WTC11 (cell line): ENCODE measurements at regions not wholly inside any gene's neighbourhood (a gene's known extent, or its start where the extent isn't known, plus 50 kb on each side); places are given as distances from the start of the nearest gene placed in this dataset.

Experiments used
- CBFB ChIP-seq: sonication (generic); formaldehyde crosslinking; IDR thresholded peaks from 2 replicates; pipeline ENCODE4 v1.8.1; 2022; ENCODE audit warnings: mild to moderate bottlenecking, low read depth, missing genetic modification reagents
- JUN ChIP-seq: sonication (generic); formaldehyde crosslinking; IDR thresholded peaks from 2 replicates; pipeline ENCODE4 v1.8.0; 2023; ENCODE audit warnings: mild to moderate bottlenecking, missing genetic modification reagents
- MYBL2 ChIP-seq: sonication (generic); formaldehyde crosslinking; IDR thresholded peaks from 2 replicates; pipeline ENCODE4 v1.8.1; 2023; ENCODE audit warnings: mild to moderate bottlenecking, moderate library complexity, missing genetic modification reagents
- ZNF121 ChIP-seq: sonication (generic); formaldehyde crosslinking; IDR thresholded peaks from 2 replicates; pipeline ENCODE4 v1.8.0; 2023; ENCODE audit warnings: missing genetic modification reagents
- ZNF423 ChIP-seq: fragments of 250-450 bp; sonication (Bioruptor Pico); IDR thresholded peaks from 2 replicates; pipeline ENCODE4 v2.1.2; 2022; ENCODE audit warnings: mild to moderate bottlenecking, moderate library complexity
- TF ChIP-seq, protein P1 (sequence below): fragments of 200-600 bp; IDR thresholded peaks from 2 replicates; pipeline ENCODE4 v1.8.0; 2022; ENCODE audit warnings: antibody characterized with exemption
- TF ChIP-seq, protein P2 (sequence below): sonication (generic); formaldehyde crosslinking; IDR thresholded peaks from 2 replicates; pipeline ENCODE4 v1.8.1; 2023; ENCODE audit warnings: mild to moderate bottlenecking, missing genetic modification reagents
- TF ChIP-seq, protein P3 (sequence below): sonication (generic); formaldehyde crosslinking; IDR thresholded peaks from 2 replicates; pipeline ENCODE4 v1.8.1; 2023; ENCODE audit warnings: mild to moderate bottlenecking, missing genetic modification reagents, borderline replicate concordance
- TF ChIP-seq, protein P4 (sequence below): sonication (generic); formaldehyde crosslinking; IDR thresholded peaks from 2 replicates; pipeline ENCODE4 v1.8.1; 2022; ENCODE audit warnings: low read depth, missing genetic modification reagents, borderline replicate concordance

DNA sequence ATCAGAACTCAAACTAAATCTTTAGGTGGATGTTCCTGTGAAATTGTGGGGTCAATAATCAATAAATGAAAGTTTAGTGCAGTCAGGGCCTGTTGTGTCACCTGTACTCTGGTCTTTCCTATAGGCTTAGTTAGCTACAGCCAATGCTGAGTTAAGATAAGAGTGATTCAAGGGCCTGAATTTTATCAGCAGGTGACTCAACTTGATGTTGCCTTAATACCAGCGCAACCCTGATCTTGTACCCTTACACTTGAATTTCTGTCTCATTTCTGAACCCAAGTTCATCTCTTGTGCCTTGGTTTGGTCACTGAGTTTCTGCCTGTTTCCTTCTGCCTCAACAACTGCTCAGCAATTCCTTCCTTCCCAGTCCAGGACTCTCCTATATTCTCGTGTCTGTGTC lies 157.0 kb upstream of the E2F7 start:
- TF ChIP-seq, protein P1, sequence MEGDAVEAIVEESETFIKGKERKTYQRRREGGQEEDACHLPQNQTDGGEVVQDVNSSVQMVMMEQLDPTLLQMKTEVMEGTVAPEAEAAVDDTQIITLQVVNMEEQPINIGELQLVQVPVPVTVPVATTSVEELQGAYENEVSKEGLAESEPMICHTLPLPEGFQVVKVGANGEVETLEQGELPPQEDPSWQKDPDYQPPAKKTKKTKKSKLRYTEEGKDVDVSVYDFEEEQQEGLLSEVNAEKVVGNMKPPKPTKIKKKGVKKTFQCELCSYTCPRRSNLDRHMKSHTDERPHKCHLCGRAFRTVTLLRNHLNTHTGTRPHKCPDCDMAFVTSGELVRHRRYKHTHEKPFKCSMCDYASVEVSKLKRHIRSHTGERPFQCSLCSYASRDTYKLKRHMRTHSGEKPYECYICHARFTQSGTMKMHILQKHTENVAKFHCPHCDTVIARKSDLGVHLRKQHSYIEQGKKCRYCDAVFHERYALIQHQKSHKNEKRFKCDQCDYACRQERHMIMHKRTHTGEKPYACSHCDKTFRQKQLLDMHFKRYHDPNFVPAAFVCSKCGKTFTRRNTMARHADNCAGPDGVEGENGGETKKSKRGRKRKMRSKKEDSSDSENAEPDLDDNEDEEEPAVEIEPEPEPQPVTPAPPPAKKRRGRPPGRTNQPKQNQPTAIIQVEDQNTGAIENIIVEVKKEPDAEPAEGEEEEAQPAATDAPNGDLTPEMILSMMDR: no peak
- no peak for TF ChIP-seq ZNF423 (CRISPR knock-in tag)
- TF ChIP-seq MYBL2: no peak
- TF ChIP-seq, protein P2, sequence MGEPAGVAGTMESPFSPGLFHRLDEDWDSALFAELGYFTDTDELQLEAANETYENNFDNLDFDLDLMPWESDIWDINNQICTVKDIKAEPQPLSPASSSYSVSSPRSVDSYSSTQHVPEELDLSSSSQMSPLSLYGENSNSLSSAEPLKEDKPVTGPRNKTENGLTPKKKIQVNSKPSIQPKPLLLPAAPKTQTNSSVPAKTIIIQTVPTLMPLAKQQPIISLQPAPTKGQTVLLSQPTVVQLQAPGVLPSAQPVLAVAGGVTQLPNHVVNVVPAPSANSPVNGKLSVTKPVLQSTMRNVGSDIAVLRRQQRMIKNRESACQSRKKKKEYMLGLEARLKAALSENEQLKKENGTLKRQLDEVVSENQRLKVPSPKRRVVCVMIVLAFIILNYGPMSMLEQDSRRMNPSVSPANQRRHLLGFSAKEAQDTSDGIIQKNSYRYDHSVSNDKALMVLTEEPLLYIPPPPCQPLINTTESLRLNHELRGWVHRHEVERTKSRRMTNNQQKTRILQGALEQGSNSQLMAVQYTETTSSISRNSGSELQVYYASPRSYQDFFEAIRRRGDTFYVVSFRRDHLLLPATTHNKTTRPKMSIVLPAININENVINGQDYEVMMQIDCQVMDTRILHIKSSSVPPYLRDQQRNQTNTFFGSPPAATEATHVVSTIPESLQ (CRISPR knock-in tag): no peak
- no peak for TF ChIP-seq CBFB (CRISPR knock-in tag)
- TF ChIP-seq ZNF121 (CRISPR knock-in tag): no peak
- TF ChIP-seq, protein P3, sequence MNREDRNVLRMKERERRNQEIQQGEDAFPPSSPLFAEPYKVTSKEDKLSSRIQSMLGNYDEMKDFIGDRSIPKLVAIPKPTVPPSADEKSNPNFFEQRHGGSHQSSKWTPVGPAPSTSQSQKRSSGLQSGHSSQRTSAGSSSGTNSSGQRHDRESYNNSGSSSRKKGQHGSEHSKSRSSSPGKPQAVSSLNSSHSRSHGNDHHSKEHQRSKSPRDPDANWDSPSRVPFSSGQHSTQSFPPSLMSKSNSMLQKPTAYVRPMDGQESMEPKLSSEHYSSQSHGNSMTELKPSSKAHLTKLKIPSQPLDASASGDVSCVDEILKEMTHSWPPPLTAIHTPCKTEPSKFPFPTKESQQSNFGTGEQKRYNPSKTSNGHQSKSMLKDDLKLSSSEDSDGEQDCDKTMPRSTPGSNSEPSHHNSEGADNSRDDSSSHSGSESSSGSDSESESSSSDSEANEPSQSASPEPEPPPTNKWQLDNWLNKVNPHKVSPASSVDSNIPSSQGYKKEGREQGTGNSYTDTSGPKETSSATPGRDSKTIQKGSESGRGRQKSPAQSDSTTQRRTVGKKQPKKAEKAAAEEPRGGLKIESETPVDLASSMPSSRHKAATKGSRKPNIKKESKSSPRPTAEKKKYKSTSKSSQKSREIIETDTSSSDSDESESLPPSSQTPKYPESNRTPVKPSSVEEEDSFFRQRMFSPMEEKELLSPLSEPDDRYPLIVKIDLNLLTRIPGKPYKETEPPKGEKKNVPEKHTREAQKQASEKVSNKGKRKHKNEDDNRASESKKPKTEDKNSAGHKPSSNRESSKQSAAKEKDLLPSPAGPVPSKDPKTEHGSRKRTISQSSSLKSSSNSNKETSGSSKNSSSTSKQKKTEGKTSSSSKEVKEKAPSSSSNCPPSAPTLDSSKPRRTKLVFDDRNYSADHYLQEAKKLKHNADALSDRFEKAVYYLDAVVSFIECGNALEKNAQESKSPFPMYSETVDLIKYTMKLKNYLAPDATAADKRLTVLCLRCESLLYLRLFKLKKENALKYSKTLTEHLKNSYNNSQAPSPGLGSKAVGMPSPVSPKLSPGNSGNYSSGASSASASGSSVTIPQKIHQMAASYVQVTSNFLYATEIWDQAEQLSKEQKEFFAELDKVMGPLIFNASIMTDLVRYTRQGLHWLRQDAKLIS (CRISPR knock-in tag): no peak
- TF ChIP-seq, protein P4, sequence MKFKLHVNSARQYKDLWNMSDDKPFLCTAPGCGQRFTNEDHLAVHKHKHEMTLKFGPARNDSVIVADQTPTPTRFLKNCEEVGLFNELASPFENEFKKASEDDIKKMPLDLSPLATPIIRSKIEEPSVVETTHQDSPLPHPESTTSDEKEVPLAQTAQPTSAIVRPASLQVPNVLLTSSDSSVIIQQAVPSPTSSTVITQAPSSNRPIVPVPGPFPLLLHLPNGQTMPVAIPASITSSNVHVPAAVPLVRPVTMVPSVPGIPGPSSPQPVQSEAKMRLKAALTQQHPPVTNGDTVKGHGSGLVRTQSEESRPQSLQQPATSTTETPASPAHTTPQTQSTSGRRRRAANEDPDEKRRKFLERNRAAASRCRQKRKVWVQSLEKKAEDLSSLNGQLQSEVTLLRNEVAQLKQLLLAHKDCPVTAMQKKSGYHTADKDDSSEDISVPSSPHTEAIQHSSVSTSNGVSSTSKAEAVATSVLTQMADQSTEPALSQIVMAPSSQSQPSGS (CRISPR knock-in tag): no peak
- TF ChIP-seq JUN (CRISPR knock-in tag): no peak
